GM12875 (cell line): ENCODE measurements at regions not wholly inside any gene's neighbourhood (a gene's known extent, or its start where the extent isn't known, plus 50 kb on each side); places are given as distances from the start of the nearest gene placed in this dataset.
"Not testable (repeated sequence)": the region's sequence is repeated elsewhere in the genome, so short reads cannot be mapped to it uniquely, and the experiment has no call there.

ENCODE experiments used
- H3K4me3 ChIP-seq: one replicate; pipeline ENCODE4 v1.5.1; 2011; ENCODE audit warnings: low read depth, low read length, control low read depth
- TF ChIP-seq, protein P1 (sequence below): IDR thresholded peaks from 2 replicates; pipeline ENCODE4 v1.5.1; 2011; ENCODE audit warnings: low read depth, mild to moderate bottlenecking, control low read depth, inconsistent platforms, low read length, moderate library complexity, borderline replicate concordance; ENCODE audit not compliant: insufficient read depth

GRCh38 chr14:21913759-21914158, 240.1 kb upstream of the OR4E1 start:
- no peak overlapping the region for H3K4me3 ChIP-seq
- TF ChIP-seq, protein P1, sequence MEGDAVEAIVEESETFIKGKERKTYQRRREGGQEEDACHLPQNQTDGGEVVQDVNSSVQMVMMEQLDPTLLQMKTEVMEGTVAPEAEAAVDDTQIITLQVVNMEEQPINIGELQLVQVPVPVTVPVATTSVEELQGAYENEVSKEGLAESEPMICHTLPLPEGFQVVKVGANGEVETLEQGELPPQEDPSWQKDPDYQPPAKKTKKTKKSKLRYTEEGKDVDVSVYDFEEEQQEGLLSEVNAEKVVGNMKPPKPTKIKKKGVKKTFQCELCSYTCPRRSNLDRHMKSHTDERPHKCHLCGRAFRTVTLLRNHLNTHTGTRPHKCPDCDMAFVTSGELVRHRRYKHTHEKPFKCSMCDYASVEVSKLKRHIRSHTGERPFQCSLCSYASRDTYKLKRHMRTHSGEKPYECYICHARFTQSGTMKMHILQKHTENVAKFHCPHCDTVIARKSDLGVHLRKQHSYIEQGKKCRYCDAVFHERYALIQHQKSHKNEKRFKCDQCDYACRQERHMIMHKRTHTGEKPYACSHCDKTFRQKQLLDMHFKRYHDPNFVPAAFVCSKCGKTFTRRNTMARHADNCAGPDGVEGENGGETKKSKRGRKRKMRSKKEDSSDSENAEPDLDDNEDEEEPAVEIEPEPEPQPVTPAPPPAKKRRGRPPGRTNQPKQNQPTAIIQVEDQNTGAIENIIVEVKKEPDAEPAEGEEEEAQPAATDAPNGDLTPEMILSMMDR = peak; percentile 74

DNA sequence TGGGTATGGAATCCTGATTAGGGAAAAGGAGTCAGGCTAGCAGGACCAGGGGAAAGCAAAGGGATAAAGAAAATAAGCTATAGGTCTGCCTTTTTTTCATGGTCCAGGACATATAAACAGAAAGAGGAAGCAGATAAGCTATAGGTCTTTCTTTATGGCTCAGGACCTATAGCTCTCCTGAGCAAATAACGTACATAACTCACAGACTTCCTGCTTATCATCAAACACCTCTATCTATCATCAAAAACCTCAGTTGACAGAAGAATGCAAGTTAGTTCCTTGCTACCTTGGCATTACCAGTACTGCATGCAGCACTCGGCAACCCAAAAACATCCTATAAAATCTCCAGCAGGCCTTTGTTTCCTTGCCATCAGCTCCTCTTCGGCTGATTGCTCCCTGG, 238.7 kb upstream of the OR4E1 start:
- no peak overlapping the region for H3K4me3 ChIP-seq
- TF ChIP-seq, protein P1 = no peak

DNA sequence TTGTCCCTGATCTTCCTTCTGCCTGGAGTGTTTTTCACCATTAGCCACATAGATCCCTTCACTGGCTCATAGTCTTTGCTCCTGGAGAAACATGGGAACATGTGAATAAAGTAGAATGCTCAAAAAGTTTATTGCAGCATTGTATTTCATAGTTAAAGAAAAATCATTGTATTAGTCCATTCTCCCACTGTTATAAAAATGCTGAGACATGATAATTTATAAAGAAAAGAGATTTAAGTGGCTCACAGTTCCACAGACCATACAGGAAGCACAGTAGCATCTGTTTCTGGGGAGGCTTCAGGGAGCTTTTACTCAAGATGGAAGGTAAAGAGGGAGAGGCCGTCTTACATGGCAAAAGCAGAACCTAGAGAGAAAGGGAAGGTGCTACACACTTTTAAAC, 238.3 kb upstream of the OR4E1 start:
- no peak overlapping the region for H3K4me3 ChIP-seq
- TF ChIP-seq, protein P1 = no peak

DNA sequence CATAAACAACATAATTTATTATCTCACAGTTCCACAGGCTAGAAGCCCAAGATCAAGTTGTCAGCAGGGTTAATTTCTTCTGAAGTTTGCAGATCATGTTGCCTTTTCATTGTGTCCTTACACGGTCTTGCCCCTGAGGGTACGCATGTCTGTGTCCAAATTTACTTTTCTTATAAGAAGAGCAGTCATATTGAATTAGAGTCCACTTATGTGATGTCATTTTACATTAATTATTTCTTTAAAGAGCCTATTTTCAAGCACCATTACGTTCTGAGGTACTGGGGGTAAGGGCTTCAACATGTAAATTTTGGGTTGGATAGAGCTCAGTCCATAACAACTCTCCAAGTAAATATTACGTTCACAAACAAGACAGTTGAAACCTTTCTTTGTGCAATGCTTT, 236.6 kb upstream of the OR4E1 start:
- no peak overlapping the region for H3K4me3 ChIP-seq
- TF ChIP-seq, protein P1 = no peak

- TF ChIP-seq, protein P1 = peak; percentile 31; the same call in 1 of the 2 replicates
- H3K4me3 ChIP-seq = no peak overlapping the region
Measured at GRCh38 chr14:21902561-21903181, 229.1 kb upstream of the OR4E1 start.

DNA sequence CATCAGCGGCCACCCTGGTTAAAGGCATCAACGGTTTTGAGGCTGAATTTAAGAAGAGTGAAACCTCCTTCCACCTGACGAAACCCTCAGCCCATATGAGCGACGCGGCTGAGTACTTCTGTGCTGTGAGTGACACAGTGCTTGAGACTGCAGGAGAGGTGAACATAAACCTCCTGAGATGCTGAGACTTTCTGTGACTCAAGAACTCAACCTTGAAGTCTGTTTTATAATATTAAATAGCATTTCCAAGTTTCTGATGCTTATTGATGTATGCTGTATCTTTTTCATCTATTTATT, 221.2 kb upstream of the OR4E1 start:
- not testable (repeated sequence) for H3K4me3 ChIP-seq

GRCh38 chr14:21894003-21894897, 220.6 kb upstream of the OR4E1 start:
- TF ChIP-seq, protein P1 = peak; percentile 37; the same call in 1 of the 2 replicates
- no peak overlapping the region for H3K4me3 ChIP-seq

DNA sequence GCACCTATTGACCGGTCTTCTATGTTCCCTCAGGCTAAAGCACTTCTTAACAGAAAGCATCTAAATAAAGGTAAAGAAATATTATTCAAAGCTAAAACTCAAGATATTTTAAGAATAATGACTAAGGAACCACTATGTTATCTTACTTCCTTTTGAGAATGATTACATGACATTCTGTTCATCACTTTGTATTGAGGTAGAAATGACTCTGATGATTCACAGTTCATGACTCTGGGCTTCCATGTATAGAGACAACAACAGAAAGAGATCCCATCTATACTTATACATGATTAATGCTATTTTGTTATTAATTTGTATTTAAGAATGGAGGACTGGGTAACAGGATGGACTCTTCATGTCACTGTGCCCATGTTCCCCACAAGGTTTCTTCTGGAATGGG, 218.3 kb upstream of the OR4E1 start:
- H3K4me3 ChIP-seq = no peak overlapping the region

More for the DNA sequence above, 218.3 kb upstream of the OR4E1 start:
- TF ChIP-seq, protein P1 = no peak
